ENCODE measurements at regions not wholly inside any gene's neighbourhood (a gene's known extent, or its start where the extent isn't known, plus 50 kb on each side); places are given as distances from the start of the nearest gene placed in this dataset.

GRCh38 chr6:11332463-11332862, 100.0 kb upstream of the NEDD9 start:
- TF ChIP-seq CTCF (IDR thresholded peaks at IDR 0.05): no peak
- no peak for TF ChIP-seq POLR2A (IDR thresholded peaks at IDR 0.05)

Measured in lower leg skin (tissue), 3 donors.